HCT116 (cell line): ENCODE measurements at regions not wholly inside any gene's neighbourhood (a gene's known extent, or its start where the extent isn't known, plus 50 kb on each side); places are given as distances from the start of the nearest gene placed in this dataset.

Experiments used
- CBX3 ChIP-seq: IDR thresholded peaks from 2 replicates; pipeline ENCODE4 v1.6.1; 2012; ENCODE audit warnings: low read depth
- EGR1 ChIP-seq: IDR thresholded peaks from 2 replicates; pipeline ENCODE4 v1.6.1; 2012; ENCODE audit warnings: low read depth
- EZH2 ChIP-seq: fragments of 200-600 bp; sonication (generic); IDR thresholded peaks from 2 replicates; pipeline ENCODE4 v1.6.1; 2017; ENCODE audit warnings: antibody characterized with exemption, mixed run types
- JUND ChIP-seq: IDR thresholded peaks from 2 replicates; pipeline ENCODE4 v1.6.1; 2012
- POLR2A ChIP-seq: IDR thresholded peaks from 2 replicates; pipeline ENCODE4 v1.7.0; 2011; ENCODE audit warnings: borderline replicate concordance; ENCODE audit not compliant: insufficient read depth, insufficient read length; ENCODE audit errors: extremely low read depth
- POLR2AphosphoS5 ChIP-seq: IDR thresholded peaks from 2 replicates; pipeline ENCODE4 v1.6.1; 2011; ENCODE audit warnings: mild to moderate bottlenecking, low read depth, low read length, moderate library complexity
- RAD21 ChIP-seq: IDR thresholded peaks from 2 replicates; pipeline ENCODE4 v1.6.1; 2012; ENCODE audit warnings: low read depth, mild to moderate bottlenecking
- SP1 ChIP-seq: IDR thresholded peaks from 2 replicates; pipeline ENCODE4 v1.6.1; 2012; ENCODE audit warnings: low read depth
- TCF7L2 ChIP-seq: IDR thresholded peaks from 2 replicates; pipeline ENCODE4 v1.7.0; 2011; ENCODE audit warnings: borderline replicate concordance, inconsistent platforms; ENCODE audit not compliant: insufficient read depth, insufficient read length; ENCODE audit errors: extremely low read depth
- ZFX ChIP-seq: fragments of 450-650 bp; IDR thresholded peaks from 2 replicates; pipeline ENCODE4 v1.6.1; 2017
- ZNF274 ChIP-seq: fragments of 200-500 bp; sonication (Bioruptor generic); IDR thresholded peaks from 2 replicates; pipeline ENCODE4 v1.6.1; 2014; ENCODE audit warnings: mild to moderate bottlenecking, low read depth, low read length, inconsistent platforms
- TF ChIP-seq, protein P1 (sequence below), 3 experiments: fragments of 200-600 bp in 1 of 3; sonication (generic) in 1 of 3; IDR thresholded peaks in 2 of 3; conservative IDR thresholded peaks in 1 of 3; 2 replicates each; pipeline ENCODE4 v1.5.1; 2012 to 2017; ENCODE audit warnings: low read depth in 2 of 3, low read length in 2 of 3, antibody characterized with exemption in 1 of 3, borderline replicate concordance in 1 of 3, control low read depth in 1 of 3, mild to moderate bottlenecking in 1 of 3, mixed read lengths in 1 of 3, mixed run types in 1 of 3, moderate library complexity in 1 of 3; ENCODE audit not compliant: insufficient read depth in 1 of 3
- TF ChIP-seq, protein P2 (sequence below): IDR thresholded peaks from 2 replicates; pipeline ENCODE4 v1.6.1; 2012; ENCODE audit warnings: low read depth

DNA sequence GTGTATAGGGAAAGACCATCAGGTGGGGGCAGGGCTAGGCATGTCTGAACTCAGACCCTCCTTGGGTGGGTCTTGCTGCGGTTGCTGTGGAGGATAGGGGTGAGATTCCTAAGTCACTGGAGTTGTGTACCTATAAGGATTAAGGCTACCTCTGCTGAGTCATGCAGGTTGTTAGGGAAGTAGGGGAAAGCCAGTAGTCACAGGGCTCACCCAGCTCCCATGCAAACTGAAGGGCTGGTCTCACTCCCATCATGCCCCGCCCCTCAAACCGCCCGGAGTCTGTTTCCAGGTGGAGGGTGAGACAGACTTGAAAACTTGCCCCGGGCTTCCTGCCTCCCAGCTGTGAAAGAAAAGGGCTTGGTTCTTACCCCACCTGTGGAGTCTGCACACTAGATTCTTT lies 161.8 kb downstream of the CAVIN4 start:
- TF ChIP-seq POLR2A (no peak), ZNF274 (no peak), SP1 (no peak), POLR2AphosphoS5 (no peak), TCF7L2 (no peak), JUND (no peak), RAD21 (no peak), EGR1 (no peak), EZH2 (no peak), CBX3 (no peak), ZFX (no peak)
- TF ChIP-seq, protein P1, sequence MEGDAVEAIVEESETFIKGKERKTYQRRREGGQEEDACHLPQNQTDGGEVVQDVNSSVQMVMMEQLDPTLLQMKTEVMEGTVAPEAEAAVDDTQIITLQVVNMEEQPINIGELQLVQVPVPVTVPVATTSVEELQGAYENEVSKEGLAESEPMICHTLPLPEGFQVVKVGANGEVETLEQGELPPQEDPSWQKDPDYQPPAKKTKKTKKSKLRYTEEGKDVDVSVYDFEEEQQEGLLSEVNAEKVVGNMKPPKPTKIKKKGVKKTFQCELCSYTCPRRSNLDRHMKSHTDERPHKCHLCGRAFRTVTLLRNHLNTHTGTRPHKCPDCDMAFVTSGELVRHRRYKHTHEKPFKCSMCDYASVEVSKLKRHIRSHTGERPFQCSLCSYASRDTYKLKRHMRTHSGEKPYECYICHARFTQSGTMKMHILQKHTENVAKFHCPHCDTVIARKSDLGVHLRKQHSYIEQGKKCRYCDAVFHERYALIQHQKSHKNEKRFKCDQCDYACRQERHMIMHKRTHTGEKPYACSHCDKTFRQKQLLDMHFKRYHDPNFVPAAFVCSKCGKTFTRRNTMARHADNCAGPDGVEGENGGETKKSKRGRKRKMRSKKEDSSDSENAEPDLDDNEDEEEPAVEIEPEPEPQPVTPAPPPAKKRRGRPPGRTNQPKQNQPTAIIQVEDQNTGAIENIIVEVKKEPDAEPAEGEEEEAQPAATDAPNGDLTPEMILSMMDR (IDR thresholded peaks at IDR 0.05 in 2 of 3, conservative IDR thresholded peaks at IDR 0.05 in 1 of 3; ENCODE audit: borderline replicate concordance in 1 of 3, insufficient read depth in 1 of 3, low read depth in 2 of 3, low read length in 2 of 3): no peak
- TF ChIP-seq, protein P2, sequence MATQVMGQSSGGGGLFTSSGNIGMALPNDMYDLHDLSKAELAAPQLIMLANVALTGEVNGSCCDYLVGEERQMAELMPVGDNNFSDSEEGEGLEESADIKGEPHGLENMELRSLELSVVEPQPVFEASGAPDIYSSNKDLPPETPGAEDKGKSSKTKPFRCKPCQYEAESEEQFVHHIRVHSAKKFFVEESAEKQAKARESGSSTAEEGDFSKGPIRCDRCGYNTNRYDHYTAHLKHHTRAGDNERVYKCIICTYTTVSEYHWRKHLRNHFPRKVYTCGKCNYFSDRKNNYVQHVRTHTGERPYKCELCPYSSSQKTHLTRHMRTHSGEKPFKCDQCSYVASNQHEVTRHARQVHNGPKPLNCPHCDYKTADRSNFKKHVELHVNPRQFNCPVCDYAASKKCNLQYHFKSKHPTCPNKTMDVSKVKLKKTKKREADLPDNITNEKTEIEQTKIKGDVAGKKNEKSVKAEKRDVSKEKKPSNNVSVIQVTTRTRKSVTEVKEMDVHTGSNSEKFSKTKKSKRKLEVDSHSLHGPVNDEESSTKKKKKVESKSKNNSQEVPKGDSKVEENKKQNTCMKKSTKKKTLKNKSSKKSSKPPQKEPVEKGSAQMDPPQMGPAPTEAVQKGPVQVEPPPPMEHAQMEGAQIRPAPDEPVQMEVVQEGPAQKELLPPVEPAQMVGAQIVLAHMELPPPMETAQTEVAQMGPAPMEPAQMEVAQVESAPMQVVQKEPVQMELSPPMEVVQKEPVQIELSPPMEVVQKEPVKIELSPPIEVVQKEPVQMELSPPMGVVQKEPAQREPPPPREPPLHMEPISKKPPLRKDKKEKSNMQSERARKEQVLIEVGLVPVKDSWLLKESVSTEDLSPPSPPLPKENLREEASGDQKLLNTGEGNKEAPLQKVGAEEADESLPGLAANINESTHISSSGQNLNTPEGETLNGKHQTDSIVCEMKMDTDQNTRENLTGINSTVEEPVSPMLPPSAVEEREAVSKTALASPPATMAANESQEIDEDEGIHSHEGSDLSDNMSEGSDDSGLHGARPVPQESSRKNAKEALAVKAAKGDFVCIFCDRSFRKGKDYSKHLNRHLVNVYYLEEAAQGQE: no peak
